Cardiac muscle cell (in vitro differentiated cells and primary cell): ENCODE measurements at regions not wholly inside any gene's neighbourhood (a gene's known extent, or its start where the extent isn't known, plus 50 kb on each side); places are given as distances from the start of the nearest gene placed in this dataset.

Source experiments
- DNase-seq, 2 donors: peaks; one replicate each; pipeline versions ENCODE4 v3.0.0 to v3.0.0-alpha.2; 2010 to 2017; ENCODE audit warnings: low read depth in 1 of 2, low spot score in 1 of 2
- H3K27ac ChIP-seq: fragments of 200-600 bp; sonication (generic); 2 replicates; pipeline ENCODE4 v1.5.1; 2016
- H3K27me3 ChIP-seq: fragments of 200-600 bp; sonication (generic); 2 replicates; pipeline ENCODE4 v1.6.0; 2016; ENCODE audit warnings: control low read depth
- H3K36me3 ChIP-seq: fragments of 200-600 bp; sonication (generic); 2 replicates; pipeline ENCODE4 v1.5.1; 2016; ENCODE audit warnings: control low read depth
- H3K4me1 ChIP-seq: fragments of 200-600 bp; sonication (generic); 2 replicates; pipeline ENCODE4 v1.8.1; 2017; ENCODE audit warnings: low read depth, mild to moderate bottlenecking, mixed run types
- H3K4me3 ChIP-seq: fragments of 200-600 bp; sonication (generic); 2 replicates; pipeline ENCODE4 v1.5.1; 2016; ENCODE audit warnings: mild to moderate bottlenecking
- H3K9me3 ChIP-seq: fragments of 200-600 bp; sonication (generic); 2 replicates; pipeline ENCODE4 v1.5.1; 2017; ENCODE audit warnings: low read depth, mild to moderate bottlenecking, control low read depth
- CTCF ChIP-seq: IDR thresholded peaks from 2 replicates; pipeline ENCODE4 v1.5.1; 2012; ENCODE audit warnings: low read depth, mild to moderate bottlenecking, low read length

GRCh38 chr2:2547451-2547850 lies 216.4 kb upstream of the MYT1L start:
- no peaks in the 10 kb centered on the region for H3K9me3 ChIP-seq
- H3K27ac ChIP-seq, result no peak overlapping the region
- H3K36me3 ChIP-seq, result no peaks in the 10 kb centered on the region
- no peak for TF ChIP-seq CTCF
- DNase-seq, result no peak
- no peak overlapping the region for H3K4me3 ChIP-seq
- H3K27me3 ChIP-seq, result no peaks in the 10 kb centered on the region
- no peaks in the 10 kb centered on the region for H3K4me1 ChIP-seq

DNA sequence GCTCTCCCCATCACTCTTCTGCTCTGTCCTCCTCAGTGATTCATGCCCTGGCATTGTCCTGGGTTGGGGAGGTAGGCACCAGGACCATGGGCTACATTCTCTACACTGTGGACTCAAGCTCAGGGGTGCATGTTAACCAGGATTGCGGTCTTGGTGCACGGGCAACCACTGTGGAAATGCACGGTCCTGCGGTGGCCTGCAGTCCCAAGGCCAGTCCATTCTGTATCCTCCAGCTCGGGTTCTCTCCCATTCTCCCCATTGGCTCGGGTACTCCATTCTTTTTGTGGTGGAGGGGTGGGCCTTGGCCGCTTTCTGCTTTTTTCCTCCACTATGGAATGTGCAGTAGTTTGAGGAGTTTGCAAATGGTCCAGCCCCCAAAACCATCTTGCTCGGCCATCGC lies 215.0 kb upstream of the MYT1L start:
- Histone ChIP-seq H3K4me3 (no peak overlapping the region), H3K4me1 (no peaks in the 10 kb centered on the region), H3K27me3 (no peaks in the 10 kb centered on the region), H3K27ac (no peak overlapping the region), H3K36me3 (no peaks in the 10 kb centered on the region), H3K9me3 (no peaks in the 10 kb centered on the region)
- TF ChIP-seq CTCF, result no peak
- DNase-seq, result no peak

- no peaks in the 10 kb centered on the region for H3K4me1 ChIP-seq
- no peaks in the 10 kb centered on the region for H3K9me3 ChIP-seq
- no peaks in the 10 kb centered on the region for H3K27me3 ChIP-seq
- no peak overlapping the region for H3K4me3 ChIP-seq
- DNase-seq, result no peak
- no peaks in the 10 kb centered on the region for H3K36me3 ChIP-seq
- H3K27ac ChIP-seq, result no peak overlapping the region
- no peak for TF ChIP-seq CTCF
Observed at GRCh38 chr2:2542966-2543611, 212.0 kb upstream of the MYT1L start.

DNA sequence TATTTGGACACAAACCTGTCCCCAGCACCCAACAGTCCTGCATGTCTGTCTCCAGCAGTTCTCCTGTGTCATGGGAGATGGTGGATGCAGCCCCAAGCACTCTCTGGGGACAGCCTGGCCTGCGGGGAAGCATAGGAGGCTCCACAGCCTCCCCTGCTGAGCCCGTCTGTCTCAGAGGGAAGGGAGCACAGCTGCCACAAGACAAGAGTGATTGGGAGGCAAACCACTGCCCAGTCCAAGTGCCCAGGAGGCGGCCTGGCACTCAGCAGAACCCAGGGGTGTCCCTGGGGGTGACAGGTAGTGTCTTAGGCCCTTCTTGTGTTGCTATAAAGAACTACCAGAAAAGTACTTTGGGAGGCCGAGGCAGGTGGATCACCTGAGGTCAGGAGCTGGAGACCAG lies 211.2 kb upstream of the MYT1L start:
- no peak for TF ChIP-seq CTCF
- H3K9me3 ChIP-seq, result no peaks in the 10 kb centered on the region
- no peaks in the 10 kb centered on the region for H3K4me1 ChIP-seq
- no peak overlapping the region for H3K27ac ChIP-seq
- no peak overlapping the region for H3K4me3 ChIP-seq
- no peaks in the 10 kb centered on the region for H3K36me3 ChIP-seq
- H3K27me3 ChIP-seq, result no peaks in the 10 kb centered on the region
- no peak for DNase-seq

- Histone ChIP-seq H3K4me1 (no peaks in the 10 kb centered on the region), H3K27me3 (no peaks in the 10 kb centered on the region), H3K27ac (no peak overlapping the region), H3K9me3 (no peaks in the 10 kb centered on the region), H3K4me3 (no peak overlapping the region), H3K36me3 (no peaks in the 10 kb centered on the region)
- TF ChIP-seq CTCF, result no peak
- no peak for DNase-seq
Observed at GRCh38 chr2:2540406-2540805, 209.3 kb upstream of the MYT1L start.
